ENCODE measurements at regions not wholly inside any gene's neighbourhood (a gene's known extent, or its start where the extent isn't known, plus 50 kb on each side); places are given as distances from the start of the nearest gene placed in this dataset.

DNA sequence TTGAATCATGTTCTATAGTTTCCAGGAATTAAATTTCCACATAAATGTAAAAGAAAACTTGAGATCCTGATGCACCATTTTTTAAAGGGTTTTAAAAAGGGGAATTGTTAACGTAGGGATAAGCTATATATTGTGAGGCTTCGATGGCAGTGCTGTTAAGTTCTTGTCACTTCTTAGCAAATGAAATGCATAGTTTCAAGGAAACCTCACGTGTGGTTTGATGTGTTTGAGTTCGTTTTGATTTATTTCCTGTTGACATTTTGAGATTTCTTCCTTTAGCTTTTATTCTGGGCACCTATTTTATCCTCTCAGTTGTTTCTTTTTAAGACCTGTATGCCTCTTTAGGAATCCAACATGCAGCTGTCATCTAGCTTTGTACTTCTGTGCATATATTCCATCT lies 301.0 kb downstream of the DOCK8 start:
- ChIA-PET POLR2A (no interaction called here), CTCF (interaction anchor here (0.6 to 2.0 kb wide), 3 partner anchors 11 to 290 kb away, joined by 3 to 4 read pairs (median 3); partner anchors contain the start of gene KANK1)
- H3K9me3 ChIP-seq = no peaks in the 10 kb centered on the region
- H3K4me2 ChIP-seq = no peak overlapping the region
- no peak for DNase-seq (ENCODE audit: low read depth in 1 of 2, low spot score in 1 of 2)
- no peak overlapping the region for H3K27ac ChIP-seq
- H3K4me3 ChIP-seq = no peak overlapping the region
- peaks cover 13% of the 10 kb centered on the region; the same call in 1 of the 3 replicates for H3K4me1 ChIP-seq
- WGBS (ENCODE audit: missing lambda C conversion rate) = 78% methylated on average over 4 of the region's 4 CpGs
- no peak for FAIRE-seq
- no peak for ATAC-seq
- TF ChIP-seq HOXB5 (CRISPR knock-in tag; IDR thresholded peaks at IDR 0.05) (no peak), RFX5 (IDR thresholded peaks at IDR 0.05) (no peak), MAZ (IDR thresholded peaks at IDR 0.05; ENCODE audit: borderline replicate concordance, low read depth, low read length) (no peak), ZNF302 (CRISPR knock-in tag; IDR thresholded peaks at IDR 0.05) (no peak), RCOR1 (IDR thresholded peaks at IDR 0.05; ENCODE audit: low read depth, low read length) (no peak), ZSCAN20 (CRISPR knock-in tag; IDR thresholded peaks at IDR 0.05) (no peak)

DNA sequence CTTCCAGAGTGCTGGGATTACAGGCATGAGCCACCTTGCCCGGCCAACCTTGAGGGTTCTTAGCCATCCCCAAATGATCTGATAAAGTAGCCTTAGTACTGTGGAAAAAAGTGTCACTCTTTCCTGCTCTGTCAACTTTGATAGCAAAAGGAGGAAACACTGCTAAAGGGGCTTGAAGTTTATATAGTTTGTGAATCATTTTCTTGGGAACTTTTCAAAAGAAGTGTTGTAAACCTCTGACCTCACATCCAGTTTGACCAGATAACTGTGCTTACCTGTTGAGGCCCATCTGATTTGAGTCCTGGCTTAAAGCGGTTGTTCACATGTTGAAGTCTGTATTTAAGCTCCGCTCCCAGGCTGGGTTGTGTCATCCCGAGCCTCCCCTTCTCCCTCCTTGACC lies 303.3 kb downstream of the DOCK8 start:
- POLR2A ChIA-PET = no interaction called here
- Histone ChIP-seq H3K4me3 (no peak overlapping the region), H3K4me2 (no peak overlapping the region), H3K4me1 (peaks cover 22% of the 10 kb centered on the region; the same call in 1 of the 3 replicates), H3K9me3 (no peaks in the 10 kb centered on the region), H3K27ac (no peak overlapping the region)
- ATAC-seq = no peak
- 91% methylated on average over 4 of the region's 4 CpGs for WGBS (ENCODE audit: missing lambda C conversion rate)
- CTCF ChIA-PET = no interaction called here
- no peak for FAIRE-seq
- DNase-seq (ENCODE audit: low read depth in 1 of 2, low spot score in 1 of 2) = no peak
- TF ChIP-seq, protein P1, sequence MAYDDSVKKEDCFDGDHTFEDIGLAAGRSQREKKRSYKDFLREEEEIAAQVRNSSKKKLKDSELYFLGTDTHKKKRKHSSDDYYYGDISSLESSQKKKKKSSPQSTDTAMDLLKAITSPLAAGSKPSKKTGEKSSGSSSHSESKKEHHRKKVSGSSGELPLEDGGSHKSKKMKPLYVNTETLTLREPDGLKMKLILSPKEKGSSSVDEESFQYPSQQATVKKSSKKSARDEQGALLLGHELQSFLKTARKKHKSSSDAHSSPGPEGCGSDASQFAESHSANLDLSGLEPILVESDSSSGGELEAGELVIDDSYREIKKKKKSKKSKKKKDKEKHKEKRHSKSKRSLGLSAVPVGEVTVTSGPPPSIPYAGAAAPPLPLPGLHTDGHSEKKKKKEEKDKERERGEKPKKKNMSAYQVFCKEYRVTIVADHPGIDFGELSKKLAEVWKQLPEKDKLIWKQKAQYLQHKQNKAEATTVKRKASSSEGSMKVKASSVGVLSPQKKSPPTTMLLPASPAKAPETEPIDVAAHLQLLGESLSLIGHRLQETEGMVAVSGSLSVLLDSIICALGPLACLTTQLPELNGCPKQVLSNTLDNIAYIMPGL (CRISPR knock-in tag; IDR thresholded peaks at IDR 0.05; ENCODE audit: borderline replicate concordance) = no peak
- TF ChIP-seq TP53 (CRISPR knock-in tag; IDR thresholded peaks at IDR 0.05) (no peak), HOXB5 (CRISPR knock-in tag; IDR thresholded peaks at IDR 0.05) (no peak), CBX8 (IDR thresholded peaks at IDR 0.05) (no peak), CHD4 (IDR thresholded peaks at IDR 0.05; ENCODE audit: borderline replicate concordance) (no peak), FOSB (CRISPR knock-in tag; IDR thresholded peaks at IDR 0.05) (no peak), CHD2 (IDR thresholded peaks at IDR 0.05; ENCODE audit: low read length, partially characterized antibody) (no peak), NPAS2 (CRISPR knock-in tag; IDR thresholded peaks at IDR 0.05; ENCODE audit: borderline replicate concordance) (no peak), NFE2L2 (conservative IDR thresholded peaks at IDR 0.05; ENCODE audit: low read length) (no peak), PHF8 (IDR thresholded peaks at IDR 0.05; ENCODE audit: borderline replicate concordance, low read depth) (no peak)
- TF ChIP-seq, protein P2, sequence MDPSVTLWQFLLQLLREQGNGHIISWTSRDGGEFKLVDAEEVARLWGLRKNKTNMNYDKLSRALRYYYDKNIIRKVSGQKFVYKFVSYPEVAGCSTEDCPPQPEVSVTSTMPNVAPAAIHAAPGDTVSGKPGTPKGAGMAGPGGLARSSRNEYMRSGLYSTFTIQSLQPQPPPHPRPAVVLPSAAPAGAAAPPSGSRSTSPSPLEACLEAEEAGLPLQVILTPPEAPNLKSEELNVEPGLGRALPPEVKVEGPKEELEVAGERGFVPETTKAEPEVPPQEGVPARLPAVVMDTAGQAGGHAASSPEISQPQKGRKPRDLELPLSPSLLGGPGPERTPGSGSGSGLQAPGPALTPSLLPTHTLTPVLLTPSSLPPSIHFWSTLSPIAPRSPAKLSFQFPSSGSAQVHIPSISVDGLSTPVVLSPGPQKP (IDR thresholded peaks at IDR 0.05; ENCODE audit: low read depth, low read length) = no peak

DNA sequence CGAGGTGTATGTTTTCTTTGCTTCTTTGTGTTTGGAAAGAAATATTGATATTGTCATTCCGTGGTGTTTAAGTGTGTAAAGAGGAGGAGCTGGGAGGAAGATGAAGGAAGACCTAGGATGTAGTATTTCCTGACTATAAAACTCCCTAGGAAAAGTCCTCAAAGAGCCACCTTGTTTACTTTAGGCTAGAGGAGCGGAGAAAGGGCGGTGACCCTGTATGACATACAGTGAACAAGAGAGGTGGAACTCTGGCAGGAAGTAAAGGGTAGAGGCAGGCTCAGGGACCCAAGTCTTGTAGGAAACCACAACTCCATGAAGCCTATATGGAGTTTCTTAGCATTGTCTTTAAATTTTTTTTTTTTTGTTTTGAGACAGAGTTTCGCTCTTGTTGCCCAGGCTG lies 303.9 kb downstream of the DOCK8 start:
- no peak for ATAC-seq
- H3K4me2 ChIP-seq = no peak overlapping the region

More for the DNA sequence above, 303.9 kb downstream of the DOCK8 start:
- H3K9me3 ChIP-seq = no peaks in the 10 kb centered on the region
- ChIA-PET POLR2A (no interaction called here), CTCF (no interaction called here)
- FAIRE-seq = no peak
- WGBS (ENCODE audit: missing lambda C conversion rate) = 59% methylated on average over 5 of the region's 5 CpGs
- peaks cover 25% of the 10 kb centered on the region; the same call in 1 of the 3 replicates for H3K4me1 ChIP-seq
- TF ChIP-seq BHLHE40 (IDR thresholded peaks at IDR 0.05; ENCODE audit: low read depth, low read length) (no peak), RCOR1 (IDR thresholded peaks at IDR 0.05; ENCODE audit: low read depth, low read length) (no peak), HEYL (CRISPR knock-in tag; IDR thresholded peaks at IDR 0.05) (no peak), NFE2L2 (conservative IDR thresholded peaks at IDR 0.05; ENCODE audit: low read length) (no peak), ZSCAN20 (CRISPR knock-in tag; IDR thresholded peaks at IDR 0.05) (no peak), KDM5A (IDR thresholded peaks at IDR 0.05) (no peak), ZFP36 (IDR thresholded peaks at IDR 0.05; ENCODE audit: borderline replicate concordance, partially characterized antibody) (no peak), NPAS2 (CRISPR knock-in tag; IDR thresholded peaks at IDR 0.05; ENCODE audit: borderline replicate concordance) (no peak), CHD2 (IDR thresholded peaks at IDR 0.05; ENCODE audit: low read length, partially characterized antibody) (no peak), EHMT2 (IDR thresholded peaks at IDR 0.05; ENCODE audit: low read depth) (no peak), EP300 (IDR thresholded peaks at IDR 0.05) (no peak), CBX2 (IDR thresholded peaks at IDR 0.05; ENCODE audit: borderline replicate concordance, low read depth) (no peak)
- DNase-seq (ENCODE audit: low read depth in 1 of 2, low spot score in 1 of 2) = no peak
- H3K27ac ChIP-seq = no peak overlapping the region
- H3K4me3 ChIP-seq = no peak overlapping the region

All from A549 (cell line).